ENCODE measurements at regions not wholly inside any gene's neighbourhood (a gene's known extent, or its start where the extent isn't known, plus 50 kb on each side); places are given as distances from the start of the nearest gene placed in this dataset.
A peak's percentile ranks its signal among the peaks of the same experiment; 100 is the strongest.

GRCh38 chr1:177571485-177572076, 398.3 kb downstream of the SEC16B start (continued):
- TF ChIP-seq NR2F1 (CRISPR knock-in tag; IDR thresholded peaks at IDR 0.05) (no peak; a peak in 1 of 4 replicates), GABPB1 (CRISPR knock-in tag; IDR thresholded peaks at IDR 0.05) (peak; percentile 26; the same call in 1 of the 2 replicates), ZNF225 (CRISPR knock-in tag; IDR thresholded peaks at IDR 0.05) (no peak), BCL6 (CRISPR knock-in tag; IDR thresholded peaks at IDR 0.05) (peak; percentile 85), HES4 (CRISPR knock-in tag; IDR thresholded peaks at IDR 0.05; ENCODE audit: borderline replicate concordance) (no peak), NONO (IDR thresholded peaks at IDR 0.05) (no peak), NONO (CRISPR knock-in tag; conservative IDR thresholded peaks at IDR 0.05) (peak; percentile 51; the same call in 1 of the 2 replicates), SOX13 (IDR thresholded peaks at IDR 0.05) (peak; percentile 70; the same call in 1 of the 2 replicates), SOX13 (CRISPR knock-in tag; conservative IDR thresholded peaks at IDR 0.05 in 1 of 2, IDR thresholded peaks at IDR 0.05 in 1 of 2) (peak in 1 of 2 experiments; percentile 94; a peak in 2 of 4 replicates), HNF4A (CRISPR knock-in tag; IDR thresholded peaks at IDR 0.05) (peak; percentile 86), ZMYM4 (CRISPR knock-in tag; IDR thresholded peaks at IDR 0.05) (peak; percentile 88), TBL1XR1 (IDR thresholded peaks at IDR 0.05; ENCODE audit: borderline replicate concordance, low read length, partially characterized antibody) (peak; percentile 13), ARID5B (CRISPR knock-in tag; IDR thresholded peaks at IDR 0.05) (peak; percentile 96)
- TF ChIP-seq, protein P1, sequence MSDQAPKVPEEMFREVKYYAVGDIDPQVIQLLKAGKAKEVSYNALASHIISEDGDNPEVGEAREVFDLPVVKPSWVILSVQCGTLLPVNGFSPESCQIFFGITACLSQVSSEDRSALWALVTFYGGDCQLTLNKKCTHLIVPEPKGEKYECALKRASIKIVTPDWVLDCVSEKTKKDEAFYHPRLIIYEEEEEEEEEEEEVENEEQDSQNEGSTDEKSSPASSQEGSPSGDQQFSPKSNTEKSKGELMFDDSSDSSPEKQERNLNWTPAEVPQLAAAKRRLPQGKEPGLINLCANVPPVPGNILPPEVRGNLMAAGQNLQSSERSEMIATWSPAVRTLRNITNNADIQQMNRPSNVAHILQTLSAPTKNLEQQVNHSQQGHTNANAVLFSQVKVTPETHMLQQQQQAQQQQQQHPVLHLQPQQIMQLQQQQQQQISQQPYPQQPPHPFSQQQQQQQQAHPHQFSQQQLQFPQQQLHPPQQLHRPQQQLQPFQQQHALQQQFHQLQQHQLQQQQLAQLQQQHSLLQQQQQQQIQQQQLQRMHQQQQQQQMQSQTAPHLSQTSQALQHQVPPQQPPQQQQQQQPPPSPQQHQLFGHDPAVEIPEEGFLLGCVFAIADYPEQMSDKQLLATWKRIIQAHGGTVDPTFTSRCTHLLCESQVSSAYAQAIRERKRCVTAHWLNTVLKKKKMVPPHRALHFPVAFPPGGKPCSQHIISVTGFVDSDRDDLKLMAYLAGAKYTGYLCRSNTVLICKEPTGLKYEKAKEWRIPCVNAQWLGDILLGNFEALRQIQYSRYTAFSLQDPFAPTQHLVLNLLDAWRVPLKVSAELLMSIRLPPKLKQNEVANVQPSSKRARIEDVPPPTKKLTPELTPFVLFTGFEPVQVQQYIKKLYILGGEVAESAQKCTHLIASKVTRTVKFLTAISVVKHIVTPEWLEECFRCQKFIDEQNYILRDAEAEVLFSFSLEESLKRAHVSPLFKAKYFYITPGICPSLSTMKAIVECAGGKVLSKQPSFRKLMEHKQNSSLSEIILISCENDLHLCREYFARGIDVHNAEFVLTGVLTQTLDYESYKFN (CRISPR knock-in tag; conservative IDR thresholded peaks at IDR 0.05) = peak; percentile 91
- TF ChIP-seq, protein P2, sequence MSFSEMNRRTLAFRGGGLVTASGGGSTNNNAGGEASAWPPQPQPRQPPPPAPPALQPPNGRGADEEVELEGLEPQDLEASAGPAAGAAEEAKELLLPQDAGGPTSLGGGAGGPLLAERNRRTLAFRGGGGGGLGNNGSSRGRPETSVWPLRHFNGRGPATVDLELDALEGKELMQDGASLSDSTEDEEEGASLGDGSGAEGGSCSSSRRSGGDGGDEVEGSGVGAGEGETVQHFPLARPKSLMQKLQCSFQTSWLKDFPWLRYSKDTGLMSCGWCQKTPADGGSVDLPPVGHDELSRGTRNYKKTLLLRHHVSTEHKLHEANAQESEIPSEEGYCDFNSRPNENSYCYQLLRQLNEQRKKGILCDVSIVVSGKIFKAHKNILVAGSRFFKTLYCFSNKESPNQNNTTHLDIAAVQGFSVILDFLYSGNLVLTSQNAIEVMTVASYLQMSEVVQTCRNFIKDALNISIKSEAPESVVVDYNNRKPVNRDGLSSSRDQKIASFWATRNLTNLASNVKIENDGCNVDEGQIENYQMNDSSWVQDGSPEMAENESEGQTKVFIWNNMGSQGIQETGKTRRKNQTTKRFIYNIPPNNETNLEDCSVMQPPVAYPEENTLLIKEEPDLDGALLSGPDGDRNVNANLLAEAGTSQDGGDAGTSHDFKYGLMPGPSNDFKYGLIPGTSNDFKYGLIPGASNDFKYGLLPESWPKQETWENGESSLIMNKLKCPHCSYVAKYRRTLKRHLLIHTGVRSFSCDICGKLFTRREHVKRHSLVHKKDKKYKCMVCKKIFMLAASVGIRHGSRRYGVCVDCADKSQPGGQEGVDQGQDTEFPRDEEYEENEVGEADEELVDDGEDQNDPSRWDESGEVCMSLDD (CRISPR knock-in tag; IDR thresholded peaks at IDR 0.05; ENCODE audit: borderline replicate concordance) = peak; percentile 74; the same call in 1 of the 2 replicates
- TF ChIP-seq, protein P3, sequence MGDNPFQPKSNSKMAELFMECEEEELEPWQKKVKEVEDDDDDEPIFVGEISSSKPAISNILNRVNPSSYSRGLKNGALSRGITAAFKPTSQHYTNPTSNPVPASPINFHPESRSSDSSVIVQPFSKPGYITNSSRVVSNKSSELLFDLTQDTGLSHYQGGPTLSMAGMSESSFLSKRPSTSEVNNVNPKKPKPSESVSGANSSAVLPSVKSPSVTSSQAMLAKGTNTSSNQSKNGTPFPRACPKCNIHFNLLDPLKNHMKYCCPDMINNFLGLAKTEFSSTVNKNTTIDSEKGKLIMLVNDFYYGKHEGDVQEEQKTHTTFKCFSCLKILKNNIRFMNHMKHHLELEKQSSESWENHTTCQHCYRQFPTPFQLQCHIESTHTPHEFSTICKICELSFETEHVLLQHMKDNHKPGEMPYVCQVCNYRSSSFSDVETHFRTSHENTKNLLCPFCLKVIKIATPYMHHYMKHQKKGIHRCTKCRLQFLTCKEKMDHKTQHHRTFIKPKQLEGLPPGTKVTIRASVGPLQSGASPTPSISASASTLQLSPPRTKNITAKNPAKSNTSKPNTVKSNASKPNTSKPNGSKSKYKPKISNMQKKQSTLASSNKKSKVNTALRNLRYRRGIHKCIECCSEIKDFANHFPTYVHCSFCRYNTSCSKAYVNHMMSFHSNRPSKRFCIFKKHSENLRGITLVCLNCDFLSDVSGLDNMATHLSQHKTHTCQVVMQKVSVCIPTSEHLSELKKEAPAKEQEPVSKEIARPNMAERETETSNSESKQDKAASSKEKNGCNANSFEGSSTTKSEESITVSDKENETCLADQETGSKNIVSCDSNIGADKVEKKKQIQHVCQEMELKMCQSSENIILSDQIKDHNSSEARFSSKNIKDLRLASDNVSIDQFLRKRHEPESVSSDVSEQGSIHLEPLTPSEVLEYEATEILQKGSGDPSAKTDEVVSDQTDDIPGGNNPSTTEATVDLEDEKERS (CRISPR knock-in tag; IDR thresholded peaks at IDR 0.05) = peak; percentile 47; the same call in 1 of the 2 replicates

Data from HepG2 (cell line).